ENCODE measurements at regions not wholly inside any gene's neighbourhood (a gene's known extent, or its start where the extent isn't known, plus 50 kb on each side); places are given as distances from the start of the nearest gene placed in this dataset.

DNA sequence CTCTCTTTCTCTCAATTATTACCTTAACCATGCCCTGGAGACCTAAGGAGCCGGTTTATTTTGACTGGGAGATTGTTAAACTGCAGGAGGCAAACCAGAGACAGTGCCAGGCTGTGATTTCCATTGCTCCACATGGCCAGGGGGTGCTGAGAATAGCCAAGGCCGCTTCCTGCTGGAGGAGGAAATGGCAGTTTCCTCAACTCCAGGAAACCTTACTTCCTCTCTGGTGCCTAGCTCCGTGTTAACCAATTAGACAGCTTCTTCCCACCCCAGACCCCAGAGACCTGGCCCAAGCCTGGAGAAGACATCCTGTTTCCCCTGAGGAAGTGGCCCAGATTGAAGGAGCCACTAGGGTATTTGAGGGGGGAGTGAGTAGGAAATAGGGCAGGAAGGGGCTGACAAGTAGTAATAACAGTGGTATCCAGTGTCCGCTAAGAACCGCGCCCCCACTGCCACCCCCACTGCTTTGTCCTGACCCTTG, 161.2 kb downstream of the PLPP3 start:
- no peak for DNase-seq (ENCODE audit: low read depth in 1 of 2, low spot score in 1 of 2)

- DNase-seq (ENCODE audit: low read depth in 1 of 2, low spot score in 1 of 2) = no peak
These were observed 161.7 kb downstream of the PLPP3 start for GRCh38 chr1:56417646-56418045.

- no peak for DNase-seq (ENCODE audit: low read depth in 1 of 2, low spot score in 1 of 2)
These were observed 162.9 kb downstream of the PLPP3 start for GRCh38 chr1:56416495-56416894.

GRCh38 chr1:56415720-56416119, 163.6 kb downstream of the PLPP3 start:
- DNase-seq (ENCODE audit: low read depth in 1 of 2, low spot score in 1 of 2) = no peak

- DNase-seq (ENCODE audit: low read depth in 1 of 2, low spot score in 1 of 2) = no peak
These were observed 164.1 kb downstream of the PLPP3 start for GRCh38 chr1:56415258-56415657.

DNA sequence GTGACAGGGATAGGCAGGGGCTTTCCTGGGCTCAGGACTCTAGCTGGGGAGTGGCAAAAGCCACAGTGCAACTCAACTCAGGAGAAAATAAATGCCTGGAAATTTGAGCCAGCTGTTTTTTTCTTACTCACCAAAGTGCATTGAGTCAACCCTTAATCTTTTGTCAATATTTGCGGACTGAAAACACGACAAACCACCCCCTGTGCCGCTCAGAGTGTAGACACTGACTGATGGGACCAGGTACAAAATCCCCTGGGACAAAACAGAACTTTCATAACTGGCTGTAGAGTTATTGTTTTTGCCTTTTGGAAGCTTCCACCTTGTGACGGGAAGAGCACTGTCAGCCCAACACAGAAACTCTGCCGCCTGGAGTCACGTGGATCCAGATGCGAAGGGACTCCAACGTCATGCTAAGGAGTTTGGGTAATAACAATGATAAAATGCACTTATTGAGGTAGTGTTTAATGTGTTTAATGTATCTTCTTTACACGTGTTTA, 164.6 kb downstream of the PLPP3 start:
- DNase-seq (ENCODE audit: low read depth in 1 of 2, low spot score in 1 of 2) = no peak

DNA sequence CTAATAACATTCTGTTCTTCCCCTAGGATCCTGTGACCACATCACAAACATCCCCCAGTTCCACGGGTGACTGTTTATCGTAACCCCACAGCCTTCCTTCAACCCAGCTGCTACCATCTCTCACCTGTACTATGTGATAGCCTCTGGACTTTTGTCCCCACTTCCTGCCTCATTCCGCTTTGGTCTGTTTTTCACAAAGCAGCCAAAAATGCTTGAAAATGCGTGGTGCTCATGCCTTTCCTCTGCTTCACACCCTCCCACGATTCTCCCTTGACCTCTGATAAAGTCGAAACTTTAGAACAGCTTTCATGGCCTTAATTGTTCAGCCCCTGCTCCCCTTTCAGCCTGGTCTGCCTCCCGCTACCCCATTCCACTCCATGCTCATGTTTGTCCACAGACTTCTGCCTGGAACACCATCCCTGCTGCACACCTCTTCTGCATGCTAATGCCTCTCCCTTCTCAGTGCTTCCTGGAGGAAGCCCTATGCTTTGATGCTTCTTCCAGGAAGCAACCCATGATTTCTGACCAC, 165.6 kb downstream of the PLPP3 start:
- no peak for DNase-seq (ENCODE audit: low read depth in 1 of 2, low spot score in 1 of 2)

GRCh38 chr1:56411484-56412180, 167.7 kb downstream of the PLPP3 start:
- DNase-seq (ENCODE audit: low read depth in 1 of 2, low spot score in 1 of 2) = no peak

DNA sequence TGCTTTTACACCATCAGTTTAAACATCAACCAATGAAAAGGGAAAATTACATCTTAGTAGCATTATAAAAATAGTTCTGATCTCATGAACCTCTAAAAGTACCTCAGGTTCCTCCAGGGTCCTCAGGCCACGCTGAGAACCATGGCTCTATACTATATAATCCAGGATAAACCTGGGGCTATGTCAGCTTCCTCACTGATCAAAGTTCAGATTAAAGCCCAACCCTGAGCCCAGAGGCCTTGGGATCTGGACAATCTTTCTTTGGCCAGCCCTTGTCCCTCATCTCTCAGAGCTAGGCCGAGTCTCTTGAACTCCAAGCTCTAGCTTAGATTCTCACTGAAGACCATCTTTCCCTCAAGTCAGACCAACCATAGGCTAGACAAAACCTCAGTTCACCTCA, 168.3 kb downstream of the PLPP3 start:
- no peak for DNase-seq (ENCODE audit: low read depth in 1 of 2, low spot score in 1 of 2)

DNA sequence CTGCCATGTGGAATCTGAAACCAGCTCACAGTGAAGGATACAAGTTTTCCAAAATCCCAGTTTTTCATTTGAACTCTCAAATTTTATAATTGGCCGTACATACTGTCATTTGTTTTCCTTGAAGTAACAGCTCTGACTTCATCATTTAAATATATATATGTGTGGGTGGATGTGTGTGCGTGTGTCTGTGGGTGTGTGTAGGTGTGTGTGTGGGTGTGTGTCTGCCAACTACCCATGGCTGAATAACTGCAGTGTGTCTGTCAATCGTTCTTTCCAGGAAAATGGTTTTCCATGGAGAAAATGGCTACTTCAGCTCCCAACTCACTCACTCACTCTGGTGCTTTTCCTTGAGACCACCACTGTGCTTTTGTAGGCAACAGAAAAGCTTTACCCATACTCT, 169.0 kb downstream of the PLPP3 start:
- no peak for DNase-seq (ENCODE audit: low read depth in 1 of 2, low spot score in 1 of 2)

- DNase-seq (ENCODE audit: low read depth in 1 of 2, low spot score in 1 of 2) = no peak
These were observed 170.2 kb downstream of the PLPP3 start for GRCh38 chr1:56409112-56409691.

- DNase-seq (ENCODE audit: low read depth in 1 of 2, low spot score in 1 of 2) = no peak
These were observed 172.5 kb downstream of the PLPP3 start for GRCh38 chr1:56406821-56407220.

DNA sequence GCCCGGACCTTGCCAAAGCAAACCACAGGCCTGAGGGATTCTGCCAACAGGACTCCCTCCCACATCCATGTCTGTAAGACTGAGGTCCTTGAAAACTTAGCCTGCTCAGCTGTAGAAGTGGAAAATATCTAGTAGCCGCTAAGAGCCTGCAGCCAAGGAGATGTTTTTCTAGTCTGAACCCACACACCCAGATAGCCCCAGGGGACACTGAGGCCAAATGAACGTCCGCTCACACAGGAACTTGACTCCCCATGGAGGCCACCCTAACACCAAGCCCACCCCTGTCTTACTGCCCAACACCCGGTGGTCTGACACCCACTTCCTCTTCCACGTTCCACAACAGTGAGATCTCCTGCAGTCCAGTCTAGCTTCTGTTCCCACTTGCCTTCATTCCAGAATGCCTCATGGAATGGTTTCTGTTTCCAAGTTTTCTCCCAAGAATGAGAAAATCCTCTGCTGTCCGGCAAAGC, 174.8 kb downstream of the PLPP3 start:
- no peak for DNase-seq (ENCODE audit: low read depth in 1 of 2, low spot score in 1 of 2)

- DNase-seq (ENCODE audit: low read depth in 1 of 2, low spot score in 1 of 2) = no peak
These were observed 175.3 kb downstream of the PLPP3 start for GRCh38 chr1:56404066-56404465.

GRCh38 chr1:56403321-56403720, 176.0 kb downstream of the PLPP3 start:
- DNase-seq (ENCODE audit: low read depth in 1 of 2, low spot score in 1 of 2) = no peak

- no peak for DNase-seq (ENCODE audit: low read depth in 1 of 2, low spot score in 1 of 2)
These were observed 178.2 kb downstream of the PLPP3 start for GRCh38 chr1:56401191-56401590.

GRCh38 chr1:56400526-56400925, 178.8 kb downstream of the PLPP3 start:
- no peak for DNase-seq (ENCODE audit: low read depth in 1 of 2, low spot score in 1 of 2)

- no peak for DNase-seq (ENCODE audit: low read depth in 1 of 2, low spot score in 1 of 2)
These were observed 179.6 kb downstream of the PLPP3 start for GRCh38 chr1:56399795-56400194.

GRCh38 chr1:56399326-56399725, 180.0 kb downstream of the PLPP3 start:
- no peak for DNase-seq (ENCODE audit: low read depth in 1 of 2, low spot score in 1 of 2)

DNA sequence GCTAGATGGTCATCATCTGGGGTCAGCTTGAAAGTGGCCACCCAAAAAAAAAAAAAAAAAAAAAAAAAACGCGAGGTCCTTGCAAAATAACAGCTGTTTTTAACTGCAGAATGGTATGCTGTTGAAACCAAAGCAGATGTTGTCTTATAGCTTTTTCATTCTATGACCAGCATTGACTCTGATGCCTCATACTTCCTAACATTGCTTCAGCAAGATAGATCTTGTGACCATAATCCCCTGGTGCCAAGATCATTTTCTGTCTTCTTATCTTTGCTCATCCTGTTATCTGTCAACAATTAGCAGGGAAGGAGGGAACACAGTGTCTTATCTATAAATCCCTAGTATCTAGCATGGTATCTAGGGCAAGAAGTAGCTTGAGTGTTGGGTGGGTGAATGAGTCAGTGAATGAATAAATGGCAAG, 181.5 kb downstream of the PLPP3 start:
- no peak for DNase-seq (ENCODE audit: low read depth in 1 of 2, low spot score in 1 of 2)

GRCh38 chr1:56397409-56397808, 182.0 kb downstream of the PLPP3 start:
- DNase-seq (ENCODE audit: low read depth in 1 of 2, low spot score in 1 of 2) = no peak

- no peak for DNase-seq (ENCODE audit: low read depth in 1 of 2, low spot score in 1 of 2)
These were observed 182.8 kb downstream of the PLPP3 start for GRCh38 chr1:56396581-56396980.

Data from stimulated activated CD4-positive, alpha-beta T cell treated with anti-CD3 and anti-CD28 coated beads, Interleukin-15, amount 100 ng/mL, for 1 hour (primary cell).